Stimulated activated CD8-positive, alpha-beta memory T cell treated with anti-CD3 and anti-CD28 coated beads, Interleukin-15, amount 100 ng/mL, for 48 hours (primary cell): ENCODE measurements at regions not wholly inside any gene's neighbourhood (a gene's known extent, or its start where the extent isn't known, plus 50 kb on each side); places are given as distances from the start of the nearest gene placed in this dataset.

Experiments
- DNase-seq, 2 donors: peaks; one replicate each; pipeline ENCODE4 v3.0.0-alpha.2; 2020; ENCODE audit warnings: low read depth in 2 of 2

- no peak for DNase-seq
Measured at GRCh38 chr18:24786027-24786426, 325.6 kb downstream of the HRH4 start.

GRCh38 chr18:24790347-24790746 is 329.9 kb downstream of the HRH4 start:
- no peak for DNase-seq

- DNase-seq, result no peak
Measured at GRCh38 chr18:24791751-24792545, 331.5 kb downstream of the HRH4 start.

GRCh38 chr18:24793742-24794141 is 333.3 kb downstream of the HRH4 start:
- DNase-seq, result no peak

GRCh38 chr18:24795129-24795528 is 334.7 kb downstream of the HRH4 start:
- DNase-seq, result no peak

DNA sequence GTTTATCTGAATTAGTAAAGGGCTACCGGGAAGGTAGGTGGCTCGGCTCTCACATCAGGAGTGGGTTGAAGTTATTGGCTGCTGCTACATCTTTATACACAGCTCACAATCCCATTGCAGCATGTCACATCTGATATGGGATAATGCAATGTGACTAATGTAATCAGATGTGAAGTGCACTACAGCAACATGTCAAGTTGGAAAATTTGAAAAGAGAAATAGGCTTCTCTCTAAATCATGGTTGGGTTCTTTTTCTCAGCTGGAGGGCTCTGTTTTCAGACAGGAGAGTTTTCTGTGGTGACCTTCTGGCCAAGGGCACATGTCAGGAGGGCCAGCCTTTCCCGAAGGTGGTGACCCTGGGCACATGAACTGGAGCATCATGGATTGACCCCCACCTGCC is 337.5 kb downstream of the HRH4 start:
- no peak for DNase-seq

GRCh38 chr18:24799176-24799575 is 338.7 kb downstream of the HRH4 start:
- DNase-seq, result no peak

GRCh38 chr18:24799720-24800119 is 339.3 kb downstream of the HRH4 start:
- DNase-seq, result no peak

DNA sequence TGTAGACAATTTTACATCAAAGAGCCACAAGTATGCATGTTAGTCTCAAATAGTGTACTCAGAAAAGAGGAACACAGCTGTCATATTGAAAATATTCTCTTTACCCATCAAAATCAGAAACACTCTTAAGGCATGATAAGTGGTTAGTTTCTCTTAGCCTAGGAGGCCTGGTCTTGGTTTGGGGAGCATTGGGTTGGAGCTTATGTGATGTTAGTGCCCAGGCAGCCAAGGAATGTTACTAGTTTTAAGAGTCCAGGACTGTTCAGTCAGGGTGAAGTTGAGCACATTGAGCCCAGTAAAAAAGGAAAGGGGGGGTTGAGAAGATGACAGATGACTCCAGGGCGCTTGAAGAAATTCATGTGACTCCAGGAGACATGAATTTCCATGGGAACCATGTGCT is 340.6 kb downstream of the HRH4 start:
- no peak for DNase-seq

- DNase-seq, result no peak
Measured at GRCh38 chr18:24802456-24802855, 342.0 kb downstream of the HRH4 start.

DNA sequence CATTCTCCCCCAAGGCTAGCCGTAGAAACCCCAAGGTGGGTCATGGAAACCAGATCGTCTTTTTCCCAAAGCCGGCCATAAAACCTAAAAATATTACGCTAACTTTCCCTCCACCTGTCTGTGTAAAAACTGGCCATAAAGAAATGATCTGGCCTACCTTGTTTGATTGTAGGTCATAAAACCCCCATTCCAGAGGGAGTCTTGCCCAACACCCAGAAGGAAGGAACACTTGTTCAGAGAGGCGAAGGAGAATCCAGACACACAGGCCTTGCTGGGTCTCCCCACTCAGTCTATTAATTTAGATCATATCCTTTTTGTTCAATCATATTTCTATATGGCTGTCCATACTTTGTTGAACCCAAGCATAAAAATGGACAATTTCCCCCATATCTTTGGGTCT is 344.7 kb downstream of the HRH4 start:
- DNase-seq, result no peak

DNA sequence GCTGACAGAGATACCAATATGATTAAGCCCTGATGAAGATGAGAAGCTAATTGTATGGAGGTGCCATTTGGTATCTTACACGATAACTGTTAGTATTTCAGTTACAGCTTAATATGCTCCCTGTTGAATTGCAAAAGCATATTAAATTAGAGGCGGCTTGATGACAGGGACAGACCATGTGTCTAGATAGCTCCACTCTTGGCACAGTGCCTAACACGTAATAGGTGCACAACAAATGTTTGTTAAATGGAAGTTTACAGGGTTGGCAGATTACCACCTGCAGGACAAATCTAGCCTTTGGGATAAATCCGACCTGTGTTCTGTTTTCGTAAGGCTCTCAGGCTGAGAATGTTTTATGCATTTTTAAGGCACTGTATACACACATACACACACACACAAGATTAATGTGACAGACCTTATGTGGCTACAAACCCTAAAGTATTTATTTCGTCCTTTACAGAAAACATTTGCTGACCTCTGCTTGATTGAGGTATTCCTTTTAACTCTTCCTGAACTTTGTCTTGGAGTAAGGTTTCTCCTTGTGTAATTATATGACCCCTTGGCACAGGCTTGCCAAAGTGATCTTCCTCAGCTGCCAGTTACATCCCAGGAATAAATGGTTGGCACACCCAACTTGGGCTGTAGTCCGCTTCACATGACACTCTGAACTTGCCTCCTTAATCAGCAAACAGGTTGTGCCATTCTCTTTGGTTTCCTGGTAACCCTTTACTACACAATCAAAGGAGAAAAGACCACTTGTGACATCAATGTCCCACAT is 348.9 kb downstream of the HRH4 start:
- no peak for DNase-seq

- DNase-seq, result no peak
Measured at GRCh38 chr18:24810561-24811305, 350.3 kb downstream of the HRH4 start.

DNA sequence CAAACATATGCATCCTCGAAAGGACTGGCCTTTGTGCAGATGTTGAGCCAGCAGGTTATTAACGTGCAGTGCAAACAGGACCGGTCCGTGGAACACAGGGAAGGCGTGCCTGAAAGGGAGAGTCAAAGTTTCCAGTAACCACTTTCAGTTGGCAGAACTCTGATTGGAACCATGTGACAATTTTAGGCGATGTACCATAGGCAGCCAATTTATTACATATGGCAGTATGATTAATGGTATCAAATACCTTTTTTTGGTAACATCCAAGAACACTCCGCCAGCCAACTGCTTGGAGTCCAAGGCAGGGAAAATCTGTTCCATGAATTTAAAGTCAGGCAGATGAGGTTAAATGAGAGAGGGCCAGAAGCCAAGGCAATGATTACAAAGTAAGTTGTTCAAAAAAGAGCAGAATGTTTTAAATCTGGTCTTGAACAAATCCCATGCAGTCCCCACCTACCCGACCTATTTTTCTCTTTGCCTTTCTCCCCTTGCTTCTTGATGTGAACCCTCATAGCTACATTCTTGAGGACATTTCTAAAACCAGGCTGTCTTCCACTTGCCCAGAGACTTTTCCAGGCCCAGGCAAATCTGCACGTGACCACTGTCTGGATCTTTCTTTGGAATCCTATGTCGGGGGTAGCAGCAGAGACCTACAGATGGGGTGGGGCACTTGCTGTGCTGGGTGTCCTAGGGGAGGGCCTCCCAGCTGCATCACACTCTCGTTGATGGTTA is 351.7 kb downstream of the HRH4 start:
- no peak for DNase-seq

- DNase-seq, result no peak
Measured at GRCh38 chr18:24814521-24814920, 354.1 kb downstream of the HRH4 start.

DNA sequence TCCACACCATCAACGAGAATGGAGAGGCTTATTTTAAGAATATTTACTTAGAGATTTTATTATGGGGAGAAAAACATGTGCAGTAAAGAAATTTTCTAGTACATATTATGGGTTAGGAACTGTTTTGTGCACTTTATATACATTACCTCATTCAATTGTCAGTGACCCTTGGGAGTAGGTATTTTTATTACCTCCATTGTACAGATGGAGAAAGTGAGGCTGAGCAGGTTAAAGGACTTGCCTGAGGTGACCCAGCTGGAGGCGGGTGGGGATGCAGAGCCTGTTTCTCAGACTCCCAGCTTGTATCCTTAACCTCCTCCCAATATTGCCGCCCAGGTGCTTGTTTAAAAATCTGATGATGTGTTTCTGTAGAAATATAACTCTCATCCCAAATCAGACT is 356.7 kb downstream of the HRH4 start:
- DNase-seq, result no peak

- DNase-seq, result no peak
Measured at GRCh38 chr18:24817587-24818371, 357.3 kb downstream of the HRH4 start.

- no peak for DNase-seq
Measured at GRCh38 chr18:24818441-24818840, 358.0 kb downstream of the HRH4 start.

DNA sequence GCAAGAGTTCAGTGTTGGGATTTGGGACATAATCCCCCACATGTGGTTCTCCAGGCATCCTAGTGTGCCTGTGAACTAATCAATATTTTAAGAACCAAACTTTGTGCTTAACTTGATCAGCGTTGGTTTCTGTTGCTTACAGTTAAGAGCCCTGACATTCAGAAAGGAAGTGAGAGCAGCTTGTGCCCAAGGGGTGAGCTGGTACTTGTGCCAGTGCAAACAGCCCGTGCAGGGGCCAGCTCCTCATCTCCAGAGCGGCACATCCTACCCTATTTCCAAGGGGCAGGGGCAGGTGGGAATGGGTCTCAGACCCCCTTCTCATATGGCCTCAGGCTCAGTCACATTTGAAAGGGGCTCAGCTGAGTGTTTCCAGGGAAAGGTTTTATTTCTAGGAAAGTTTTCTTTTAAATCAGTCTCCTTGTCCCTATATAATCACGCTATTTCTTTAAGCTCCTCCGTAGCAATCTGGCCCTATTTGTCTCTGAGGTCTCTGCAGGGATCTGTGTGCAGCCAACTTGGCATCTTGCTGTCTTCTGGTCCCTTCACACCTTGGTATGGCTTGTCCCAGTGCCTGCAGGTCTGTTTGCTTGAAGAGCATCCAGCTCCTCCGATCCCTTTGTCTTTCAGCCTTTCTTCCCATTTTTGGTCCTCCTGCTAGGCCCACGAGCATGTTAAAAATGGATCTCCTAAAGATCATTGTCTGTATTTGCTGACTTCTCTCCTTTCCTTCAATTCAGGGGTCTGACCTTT is 358.9 kb downstream of the HRH4 start:
- no peak for DNase-seq

DNA sequence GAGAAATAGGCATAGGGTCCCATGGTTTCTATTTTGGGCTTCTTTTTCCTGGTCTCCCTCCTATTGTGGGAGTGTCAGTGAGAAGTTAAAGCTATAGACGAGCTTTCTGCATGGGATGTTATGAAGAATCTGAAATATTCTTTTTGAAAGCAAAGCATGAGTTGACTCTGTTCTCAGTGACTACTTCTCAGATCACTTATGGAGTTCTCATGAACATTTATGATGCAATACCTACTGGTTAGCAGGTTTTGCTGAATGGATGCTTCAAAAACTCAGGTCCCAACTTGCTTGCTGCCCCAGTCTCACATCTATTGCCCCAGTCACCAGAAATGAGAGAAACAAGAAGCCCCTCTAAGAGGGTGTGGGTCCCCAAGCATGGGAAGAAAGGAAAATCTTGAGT is 365.0 kb downstream of the HRH4 start:
- no peak for DNase-seq
